ENCODE measurements at regions not wholly inside any gene's neighbourhood (a gene's known extent, or its start where the extent isn't known, plus 50 kb on each side); places are given as distances from the start of the nearest gene placed in this dataset.
"Not testable (repeated sequence)": the region's sequence is repeated elsewhere in the genome, so short reads cannot be mapped to it uniquely, and the experiment has no call there.

- no peaks in the 10 kb centered on the region for H3K36me3 ChIP-seq (ENCODE audit: control insufficient read depth, insufficient read depth, low read length)
- Mint-ChIP-seq H3K4me1 (peaks cover 2% of the 10 kb centered on the region), H3K9me3 (no peaks in the 10 kb centered on the region), H3K36me3 (ENCODE audit: low read depth) (no peaks in the 10 kb centered on the region), H3K27ac (no peak overlapping the region), H3K27me3 (ENCODE audit: insufficient read depth) (peaks cover 2% of the 10 kb centered on the region), H3K4me3 (no peak overlapping the region)
- TF ChIP-seq, protein P1, sequence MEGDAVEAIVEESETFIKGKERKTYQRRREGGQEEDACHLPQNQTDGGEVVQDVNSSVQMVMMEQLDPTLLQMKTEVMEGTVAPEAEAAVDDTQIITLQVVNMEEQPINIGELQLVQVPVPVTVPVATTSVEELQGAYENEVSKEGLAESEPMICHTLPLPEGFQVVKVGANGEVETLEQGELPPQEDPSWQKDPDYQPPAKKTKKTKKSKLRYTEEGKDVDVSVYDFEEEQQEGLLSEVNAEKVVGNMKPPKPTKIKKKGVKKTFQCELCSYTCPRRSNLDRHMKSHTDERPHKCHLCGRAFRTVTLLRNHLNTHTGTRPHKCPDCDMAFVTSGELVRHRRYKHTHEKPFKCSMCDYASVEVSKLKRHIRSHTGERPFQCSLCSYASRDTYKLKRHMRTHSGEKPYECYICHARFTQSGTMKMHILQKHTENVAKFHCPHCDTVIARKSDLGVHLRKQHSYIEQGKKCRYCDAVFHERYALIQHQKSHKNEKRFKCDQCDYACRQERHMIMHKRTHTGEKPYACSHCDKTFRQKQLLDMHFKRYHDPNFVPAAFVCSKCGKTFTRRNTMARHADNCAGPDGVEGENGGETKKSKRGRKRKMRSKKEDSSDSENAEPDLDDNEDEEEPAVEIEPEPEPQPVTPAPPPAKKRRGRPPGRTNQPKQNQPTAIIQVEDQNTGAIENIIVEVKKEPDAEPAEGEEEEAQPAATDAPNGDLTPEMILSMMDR (conservative IDR thresholded peaks at IDR 0.05), result no peak
- DNase-seq, result no peak
- no peak overlapping the region for H3K27ac ChIP-seq (ENCODE audit: low read depth, low read length)
- H3K9ac ChIP-seq (ENCODE audit: extremely low read depth, low read length, poor library complexity, severe bottlenecking), result no peak overlapping the region
- H3K4me3 ChIP-seq (ENCODE audit: low read length), result no peak overlapping the region
- peaks cover 8% of the 10 kb centered on the region for H3K27me3 ChIP-seq (ENCODE audit: control insufficient read depth, insufficient read depth, low read length, poor library complexity, severe bottlenecking)
- 91% methylated on average over 1 of the region's 1 CpG; no CpG with 5 or more reads in 1 of the 2 experiments for WGBS, 2 experiments (ENCODE audit: insufficient coverage in 1 of 2, insufficient read length in 1 of 2)
- H3K9me3 ChIP-seq (ENCODE audit: control insufficient read depth, low read length), result no peaks in the 10 kb centered on the region
- H3K4me1 ChIP-seq (ENCODE audit: control insufficient read depth, insufficient read depth, low read length), result peaks cover 7% of the 10 kb centered on the region
Observed at GRCh38 chr3:139127101-139127500, 82.4 kb upstream of the PRR23C start.

DNA sequence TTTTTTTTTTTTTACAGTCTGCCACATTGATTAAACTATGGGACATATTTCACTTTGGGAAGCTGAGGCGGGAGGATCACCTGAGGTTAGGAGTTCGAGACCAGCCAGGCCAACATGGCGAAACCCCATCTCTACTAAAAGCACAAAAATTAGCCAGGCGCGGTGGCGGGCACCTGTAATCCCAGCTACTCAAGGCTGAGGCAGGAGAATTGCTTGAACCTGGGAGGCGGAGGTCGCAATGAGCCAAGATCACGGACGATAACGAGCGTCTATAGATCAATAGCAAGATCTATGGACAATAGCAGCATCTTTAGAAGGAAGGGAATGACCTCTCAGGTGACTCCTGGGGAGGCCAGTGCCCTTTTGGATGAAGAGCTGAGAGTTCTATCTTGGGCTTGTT, 82.9 kb upstream of the PRR23C start:
- 92 to 94% methylated on average over 12 of the region's 12 CpGs for WGBS, 2 experiments (ENCODE audit: insufficient coverage in 1 of 2, insufficient read length in 1 of 2)
- DNase-seq; H3K9me3 Mint-ChIP-seq; H3K36me3 Mint-ChIP-seq (ENCODE audit: low read depth); H3K9me3 ChIP-seq (ENCODE audit: control insufficient read depth, low read length); H3K27me3 ChIP-seq (ENCODE audit: control insufficient read depth, insufficient read depth, low read length, poor library complexity, severe bottlenecking); H3K4me1 ChIP-seq (ENCODE audit: control insufficient read depth, insufficient read depth, low read length); H3K36me3 ChIP-seq (ENCODE audit: control insufficient read depth, insufficient read depth, low read length); H3K27ac ChIP-seq (ENCODE audit: low read depth, low read length); H3K4me1 Mint-ChIP-seq; H3K27me3 Mint-ChIP-seq (ENCODE audit: insufficient read depth); H3K4me3 Mint-ChIP-seq; H3K9ac ChIP-seq (ENCODE audit: extremely low read depth, low read length, poor library complexity, severe bottlenecking); H3K27ac Mint-ChIP-seq; H3K4me3 ChIP-seq (ENCODE audit: low read length): not testable (repeated sequence)

DNA sequence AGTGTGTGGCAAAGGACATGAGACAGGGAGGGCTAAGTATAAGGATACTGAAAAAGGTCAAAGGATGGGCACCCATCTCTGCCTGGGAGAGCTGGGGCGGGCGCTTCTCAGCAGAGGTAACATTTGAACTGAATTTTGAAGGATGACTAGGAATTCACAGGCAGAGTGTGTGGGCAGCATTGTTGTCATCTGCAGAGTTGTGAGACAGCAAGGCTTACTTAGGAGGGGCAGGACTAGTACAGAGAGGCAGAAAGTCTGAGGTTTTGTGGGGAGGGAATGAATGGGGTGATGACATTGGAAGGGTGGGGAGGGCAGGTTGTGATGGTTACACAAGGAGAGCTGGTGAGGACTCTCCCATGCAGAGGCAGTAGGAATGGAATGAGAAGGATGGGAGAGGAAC, 84.1 kb upstream of the PRR23C start:
- no peak overlapping the region for H3K9ac ChIP-seq (ENCODE audit: extremely low read depth, low read length, poor library complexity, severe bottlenecking)
- H3K4me1 ChIP-seq (ENCODE audit: control insufficient read depth, insufficient read depth, low read length), result no peaks in the 10 kb centered on the region
- no peak for DNase-seq
- H3K9me3 Mint-ChIP-seq, result no peaks in the 10 kb centered on the region
- no peak overlapping the region for H3K4me3 ChIP-seq (ENCODE audit: low read length)
- H3K27me3 ChIP-seq (ENCODE audit: control insufficient read depth, insufficient read depth, low read length, poor library complexity, severe bottlenecking), result peaks cover 8% of the 10 kb centered on the region
- H3K4me1 Mint-ChIP-seq, result no peaks in the 10 kb centered on the region
- no peak overlapping the region for H3K27ac ChIP-seq (ENCODE audit: low read depth, low read length)
- 92 to 100% methylated on average over 2 of the region's 2 CpGs for WGBS, 2 experiments (ENCODE audit: insufficient coverage in 1 of 2, insufficient read length in 1 of 2)
- H3K4me3 Mint-ChIP-seq, result no peak overlapping the region
- TF ChIP-seq, protein P1 (conservative IDR thresholded peaks at IDR 0.05), result no peak
- no peaks in the 10 kb centered on the region for H3K9me3 ChIP-seq (ENCODE audit: control insufficient read depth, low read length)
- no peaks in the 10 kb centered on the region for H3K36me3 ChIP-seq (ENCODE audit: control insufficient read depth, insufficient read depth, low read length)
- no peaks in the 10 kb centered on the region for H3K36me3 Mint-ChIP-seq (ENCODE audit: low read depth)
- peaks cover 2% of the 10 kb centered on the region for H3K27me3 Mint-ChIP-seq (ENCODE audit: insufficient read depth)
- H3K27ac Mint-ChIP-seq, result no peak overlapping the region

GRCh38 chr3:139129892-139130291, 85.2 kb upstream of the PRR23C start:
- Histone ChIP-seq H3K9me3 (ENCODE audit: control insufficient read depth, low read length) (no peaks in the 10 kb centered on the region), H3K36me3 (ENCODE audit: control insufficient read depth, insufficient read depth, low read length) (no peaks in the 10 kb centered on the region), H3K27me3 (ENCODE audit: control insufficient read depth, insufficient read depth, low read length, poor library complexity, severe bottlenecking) (peaks cover 8% of the 10 kb centered on the region), H3K4me1 (ENCODE audit: control insufficient read depth, insufficient read depth, low read length) (no peaks in the 10 kb centered on the region), H3K9ac (ENCODE audit: extremely low read depth, low read length, poor library complexity, severe bottlenecking) (no peak overlapping the region), H3K27ac (ENCODE audit: low read depth, low read length) (no peak overlapping the region), H3K4me3 (ENCODE audit: low read length) (no peak overlapping the region)
- Mint-ChIP-seq H3K4me3 (no peak overlapping the region), H3K36me3 (ENCODE audit: low read depth) (no peaks in the 10 kb centered on the region), H3K27ac (no peak overlapping the region), H3K9me3 (no peaks in the 10 kb centered on the region), H3K27me3 (ENCODE audit: insufficient read depth) (peaks cover 2% of the 10 kb centered on the region), H3K4me1 (no peaks in the 10 kb centered on the region)
- TF ChIP-seq, protein P1 (conservative IDR thresholded peaks at IDR 0.05), result no peak
- DNase-seq, result no peak
- WGBS, 2 experiments (ENCODE audit: insufficient coverage in 1 of 2, insufficient read length in 1 of 2), result 71 to 86% methylated on average over 1 to 2 of the region's 2 CpGs
